ENCODE measurements at regions not wholly inside any gene's neighbourhood (a gene's known extent, or its start where the extent isn't known, plus 50 kb on each side); places are given as distances from the start of the nearest gene placed in this dataset.

- Mint-ChIP-seq H3K4me3 (ENCODE audit: low read depth, unreplicated experiment) (no peak overlapping the region), H3K27ac (ENCODE audit: unreplicated experiment) (no peak overlapping the region), H3K4me1 (ENCODE audit: low read depth, unreplicated experiment) (no peaks in the 10 kb centered on the region)
Measured at GRCh38 chr21:25328736-25329135, 278.5 kb downstream of the MRPL39 start.

GRCh38 chr21:25326181-25326580 lies 281.1 kb downstream of the MRPL39 start:
- Mint-ChIP-seq H3K4me1 (ENCODE audit: low read depth, unreplicated experiment) (no peaks in the 10 kb centered on the region), H3K36me3 (ENCODE audit: insufficient read depth, unreplicated experiment) (no peaks in the 10 kb centered on the region), H3K9me3 (ENCODE audit: low read depth, unreplicated experiment) (peaks cover 3% of the 10 kb centered on the region), H3K27ac (ENCODE audit: unreplicated experiment) (no peak overlapping the region), H3K27me3 (ENCODE audit: unreplicated experiment) (no peaks in the 10 kb centered on the region), H3K4me3 (ENCODE audit: low read depth, unreplicated experiment) (no peak overlapping the region)
- DNase-seq, result no peak
- CTCF ChIA-PET, result no interaction called here
- no peak for TF ChIP-seq CTCF (IDR thresholded peaks at IDR 0.05; ENCODE audit: unreplicated experiment)
- BruUV-seq (replicated peaks), result no TSS peak
- intact Hi-C loops (cut with micrococcal nuclease; ENCODE audit: unreplicated experiment), result no loop called here

More at GRCh38 chr21:25328736-25329135, 278.5 kb downstream of the MRPL39 start:
- BruUV-seq (replicated peaks), result no TSS peak
- H3K9me3 Mint-ChIP-seq (ENCODE audit: low read depth, unreplicated experiment), result no peaks in the 10 kb centered on the region
- CTCF ChIA-PET, result no interaction called here
- intact Hi-C loops (cut with micrococcal nuclease; ENCODE audit: unreplicated experiment), result no loop called here
- no peak for TF ChIP-seq CTCF (IDR thresholded peaks at IDR 0.05; ENCODE audit: unreplicated experiment)
- no peak for DNase-seq
- H3K36me3 Mint-ChIP-seq (ENCODE audit: insufficient read depth, unreplicated experiment), result no peaks in the 10 kb centered on the region
- H3K27me3 Mint-ChIP-seq (ENCODE audit: unreplicated experiment), result no peaks in the 10 kb centered on the region

- CTCF ChIA-PET, result no interaction called here
- intact Hi-C loops (cut with micrococcal nuclease; ENCODE audit: unreplicated experiment), result no loop called here
- BruUV-seq (replicated peaks), result no TSS peak
- no peak for TF ChIP-seq CTCF (IDR thresholded peaks at IDR 0.05; ENCODE audit: unreplicated experiment)
- no peaks in the 10 kb centered on the region for H3K4me1 Mint-ChIP-seq (ENCODE audit: low read depth, unreplicated experiment)
- H3K27me3 Mint-ChIP-seq (ENCODE audit: unreplicated experiment), result no peaks in the 10 kb centered on the region
- no peaks in the 10 kb centered on the region for H3K36me3 Mint-ChIP-seq (ENCODE audit: insufficient read depth, unreplicated experiment)
- no peak overlapping the region for H3K4me3 Mint-ChIP-seq (ENCODE audit: low read depth, unreplicated experiment)
- no peak overlapping the region for H3K27ac Mint-ChIP-seq (ENCODE audit: unreplicated experiment)
- DNase-seq, result no peak
- peaks cover 3% of the 10 kb centered on the region for H3K9me3 Mint-ChIP-seq (ENCODE audit: low read depth, unreplicated experiment)
Measured at GRCh38 chr21:25324666-25325065, 282.6 kb downstream of the MRPL39 start.

GRCh38 chr21:25323356-25323949 lies 283.8 kb downstream of the MRPL39 start:
- no peaks in the 10 kb centered on the region for H3K27me3 Mint-ChIP-seq (ENCODE audit: unreplicated experiment)
- CTCF ChIA-PET, result no interaction called here
- H3K36me3 Mint-ChIP-seq (ENCODE audit: insufficient read depth, unreplicated experiment), result no peaks in the 10 kb centered on the region
- intact Hi-C loops (cut with micrococcal nuclease; ENCODE audit: unreplicated experiment), result no loop called here
- DNase-seq, result no peak
- H3K9me3 Mint-ChIP-seq (ENCODE audit: low read depth, unreplicated experiment), result peaks cover 3% of the 10 kb centered on the region
- TF ChIP-seq CTCF (IDR thresholded peaks at IDR 0.05; ENCODE audit: unreplicated experiment), result no peak
- no TSS peak for BruUV-seq (replicated peaks)
- no peaks in the 10 kb centered on the region for H3K4me1 Mint-ChIP-seq (ENCODE audit: low read depth, unreplicated experiment)
- no peak overlapping the region for H3K4me3 Mint-ChIP-seq (ENCODE audit: low read depth, unreplicated experiment)
- no peak overlapping the region for H3K27ac Mint-ChIP-seq (ENCODE audit: unreplicated experiment)

Data from Calu3 (cell line).